Lower lobe of right lung (tissue), 2 donors: ENCODE measurements at regions not wholly inside any gene's neighbourhood (a gene's known extent, or its start where the extent isn't known, plus 50 kb on each side); places are given as distances from the start of the nearest gene placed in this dataset.

Experiments
- ATAC-seq, 2 donors: fragments of 200-7000 bp; cut with Tn5 transposase; one replicate each; pipeline ENCODE4 v1.9.1; 2020 to 2022; ENCODE audit warnings: mild to moderate bottlenecking in 2 of 2, moderate library complexity in 2 of 2
- DNase-seq: peaks from one replicate; pipeline ENCODE4 v3.0.0-alpha.2; 2020
- H3K27ac ChIP-seq: fragments of 200-600 bp; one replicate; pipeline ENCODE4 v1.8.0; 2022
- H3K27me3 ChIP-seq: fragments of 200-600 bp; one replicate; pipeline ENCODE4 v1.8.0; 2022; ENCODE audit warnings: low read depth
- H3K36me3 ChIP-seq: fragments of 200-600 bp; one replicate; pipeline ENCODE4 v1.8.0; 2022; ENCODE audit warnings: mild to moderate bottlenecking
- H3K4me1 ChIP-seq: fragments of 200-600 bp; one replicate; pipeline ENCODE4 v1.8.0; 2022
- H3K4me3 ChIP-seq: fragments of 200-600 bp; one replicate; pipeline ENCODE4 v1.8.0; 2022; ENCODE audit warnings: mild to moderate bottlenecking
- H3K9me3 ChIP-seq: fragments of 200-600 bp; one replicate; pipeline ENCODE4 v1.8.0; 2022
- intact Hi-C: fragments of 100-400 bp; cut with DNase I; formaldehyde crosslinking; loops from one replicate; pipeline ENCODE4 v1.11.0; 2022
- TF ChIP-seq, protein P1 (sequence below): fragments of 200-600 bp; IDR thresholded peaks from one replicate; pipeline ENCODE4 v1.8.0; 2022; ENCODE audit warnings: antibody characterized with exemption, mild to moderate bottlenecking
- donor health status: DM: no; HTN: yes; CAD: no; lungs with severe emphysema.

- no peaks in the 10 kb centered on the region for H3K4me1 ChIP-seq
- no peak for DNase-seq
- H3K4me3 ChIP-seq = no peak overlapping the region
- ATAC-seq = no peak
- TF ChIP-seq, protein P1, sequence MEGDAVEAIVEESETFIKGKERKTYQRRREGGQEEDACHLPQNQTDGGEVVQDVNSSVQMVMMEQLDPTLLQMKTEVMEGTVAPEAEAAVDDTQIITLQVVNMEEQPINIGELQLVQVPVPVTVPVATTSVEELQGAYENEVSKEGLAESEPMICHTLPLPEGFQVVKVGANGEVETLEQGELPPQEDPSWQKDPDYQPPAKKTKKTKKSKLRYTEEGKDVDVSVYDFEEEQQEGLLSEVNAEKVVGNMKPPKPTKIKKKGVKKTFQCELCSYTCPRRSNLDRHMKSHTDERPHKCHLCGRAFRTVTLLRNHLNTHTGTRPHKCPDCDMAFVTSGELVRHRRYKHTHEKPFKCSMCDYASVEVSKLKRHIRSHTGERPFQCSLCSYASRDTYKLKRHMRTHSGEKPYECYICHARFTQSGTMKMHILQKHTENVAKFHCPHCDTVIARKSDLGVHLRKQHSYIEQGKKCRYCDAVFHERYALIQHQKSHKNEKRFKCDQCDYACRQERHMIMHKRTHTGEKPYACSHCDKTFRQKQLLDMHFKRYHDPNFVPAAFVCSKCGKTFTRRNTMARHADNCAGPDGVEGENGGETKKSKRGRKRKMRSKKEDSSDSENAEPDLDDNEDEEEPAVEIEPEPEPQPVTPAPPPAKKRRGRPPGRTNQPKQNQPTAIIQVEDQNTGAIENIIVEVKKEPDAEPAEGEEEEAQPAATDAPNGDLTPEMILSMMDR = no peak
- H3K9me3 ChIP-seq = no peaks in the 10 kb centered on the region
- no peak overlapping the region for H3K27ac ChIP-seq
- intact Hi-C loops = no loop called here
- H3K36me3 ChIP-seq = no peaks in the 10 kb centered on the region
- no peaks in the 10 kb centered on the region for H3K27me3 ChIP-seq
These were observed 430.3 kb downstream of the AASDHPPT start for GRCh38 chr11:106507645-106508306.

DNA sequence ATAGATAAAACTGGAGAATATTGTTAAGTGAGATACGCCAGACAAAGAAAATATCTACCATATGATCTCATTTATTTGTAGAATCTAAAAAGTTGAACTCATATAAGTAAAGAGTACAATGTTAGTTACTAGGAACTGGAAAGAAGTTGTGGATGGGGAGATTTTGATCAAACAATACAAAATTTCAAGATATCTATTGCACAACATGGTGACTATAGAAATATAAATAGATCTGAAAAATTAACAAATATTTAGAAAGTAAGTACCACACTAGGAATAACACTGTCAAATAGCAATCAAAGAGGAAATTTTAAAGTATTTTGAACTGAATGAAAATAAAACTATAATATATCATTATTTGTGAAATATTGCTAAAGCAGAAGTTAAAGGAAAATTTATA is 437.2 kb downstream of the AASDHPPT start:
- H3K36me3 ChIP-seq = no peaks in the 10 kb centered on the region
- no peak overlapping the region for H3K27ac ChIP-seq
- intact Hi-C loops = no loop called here
- ATAC-seq (no peak), DNase-seq (no peak)
- no peaks in the 10 kb centered on the region for H3K4me1 ChIP-seq
- no peak overlapping the region for H3K4me3 ChIP-seq
- H3K27me3 ChIP-seq = no peaks in the 10 kb centered on the region
- TF ChIP-seq, protein P1 = no peak
- H3K9me3 ChIP-seq = no peaks in the 10 kb centered on the region

DNA sequence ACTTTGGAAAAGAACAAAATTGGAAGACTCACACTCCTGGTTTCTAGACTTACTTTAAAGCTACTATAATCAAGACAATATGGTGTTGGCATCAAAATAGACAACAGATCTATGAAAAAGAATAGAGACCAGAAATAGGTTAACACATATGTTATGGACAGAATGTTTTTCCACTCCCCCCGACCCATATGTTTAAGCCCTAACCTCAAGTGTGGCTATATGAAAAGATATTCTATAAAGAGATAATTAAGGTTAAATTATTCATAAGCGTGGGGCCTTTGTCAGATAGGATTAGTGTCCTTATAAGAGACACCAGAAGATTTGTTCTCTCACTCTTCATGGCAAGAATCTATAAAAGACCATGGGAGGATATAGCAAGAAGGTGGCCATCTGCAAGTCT is 440.0 kb downstream of the AASDHPPT start:
- TF ChIP-seq, protein P1 = no peak
- no peaks in the 10 kb centered on the region for H3K27me3 ChIP-seq
- H3K27ac ChIP-seq = no peak overlapping the region
- ATAC-seq (no peak), DNase-seq (no peak)
- no peaks in the 10 kb centered on the region for H3K36me3 ChIP-seq
- no peak overlapping the region for H3K4me3 ChIP-seq
- intact Hi-C loops = no loop called here
- no peaks in the 10 kb centered on the region for H3K9me3 ChIP-seq
- H3K4me1 ChIP-seq = no peaks in the 10 kb centered on the region

DNA sequence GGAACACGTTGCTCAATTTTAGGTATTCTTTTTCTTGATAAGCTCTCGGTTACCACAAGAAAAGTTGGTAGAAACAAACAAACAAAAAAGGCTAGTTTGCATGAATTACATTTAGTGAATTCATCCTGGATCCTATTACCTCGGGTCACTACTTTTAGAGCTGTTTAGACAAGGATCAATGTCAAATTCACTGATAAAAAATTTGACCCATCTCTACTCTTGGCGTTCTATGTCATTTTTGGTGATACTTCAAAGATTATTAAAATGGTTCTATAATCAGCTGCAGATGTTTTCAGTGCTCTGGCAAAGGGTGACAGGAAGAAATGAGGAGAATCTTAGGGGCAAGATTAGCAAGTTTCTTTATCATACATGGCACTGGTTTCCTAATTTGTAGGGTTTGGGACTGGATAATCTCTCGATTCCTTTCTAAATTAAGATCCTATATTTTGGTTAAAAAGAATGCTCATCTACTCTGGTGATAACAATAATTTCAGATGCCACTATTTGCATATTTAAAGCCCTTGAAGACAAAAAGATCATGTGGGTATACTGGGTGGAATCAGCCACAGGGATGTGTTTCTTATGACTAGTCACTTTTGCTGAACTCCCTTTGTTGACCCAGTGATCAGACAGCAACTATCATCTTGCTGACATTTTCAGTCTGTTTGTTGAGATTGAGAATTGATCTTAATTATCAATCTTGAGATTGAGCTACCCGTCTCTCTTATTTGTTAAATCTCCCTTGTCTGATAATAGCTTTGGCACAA is 442.9 kb downstream of the AASDHPPT start:
- no peaks in the 10 kb centered on the region for H3K36me3 ChIP-seq
- no peak overlapping the region for H3K27ac ChIP-seq
- H3K27me3 ChIP-seq = no peaks in the 10 kb centered on the region
- TF ChIP-seq, protein P1 = no peak
- no peaks in the 10 kb centered on the region for H3K4me1 ChIP-seq
- intact Hi-C loops = no loop called here
- ATAC-seq (no peak), DNase-seq (no peak)
- H3K9me3 ChIP-seq = no peaks in the 10 kb centered on the region
- H3K4me3 ChIP-seq = no peak overlapping the region

DNA sequence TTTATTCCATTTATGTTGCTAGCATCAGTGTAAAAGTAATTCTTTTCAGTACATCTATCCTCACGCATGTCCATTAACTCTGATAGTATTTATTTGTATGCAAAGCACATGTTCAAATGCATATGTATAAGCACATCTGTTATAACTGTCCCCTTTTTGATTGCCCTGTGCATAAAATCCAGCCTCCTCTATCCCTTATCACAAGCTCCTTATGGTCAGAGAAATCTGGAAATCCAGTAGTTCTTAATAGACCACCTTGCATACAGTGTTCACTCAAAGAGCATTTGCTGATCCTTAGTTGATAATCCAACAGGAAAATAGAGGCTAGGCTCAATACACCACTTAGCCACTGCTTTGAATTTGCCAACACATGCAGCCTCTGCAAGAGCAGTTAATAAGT is 443.5 kb downstream of the AASDHPPT start:
- H3K27me3 ChIP-seq = no peaks in the 10 kb centered on the region
- intact Hi-C loops = no loop called here
- H3K27ac ChIP-seq = no peak overlapping the region
- no peaks in the 10 kb centered on the region for H3K9me3 ChIP-seq
- ATAC-seq (no peak), DNase-seq (no peak)
- no peak overlapping the region for H3K4me3 ChIP-seq
- no peaks in the 10 kb centered on the region for H3K36me3 ChIP-seq
- TF ChIP-seq, protein P1 = no peak
- H3K4me1 ChIP-seq = no peaks in the 10 kb centered on the region
